ENCODE measurements at regions not wholly inside any gene's neighbourhood (a gene's known extent, or its start where the extent isn't known, plus 50 kb on each side); places are given as distances from the start of the nearest gene placed in this dataset.

GRCh38 chr20:7348253-7348652 lies 580.8 kb downstream of the BMP2 start:
- TF ChIP-seq CTCF (IDR thresholded peaks at IDR 0.05) (no peak), POLR2AphosphoS5 (IDR thresholded peaks at IDR 0.05) (no peak)

All from sigmoid colon (tissue), 4 donors.